IMR-90 (cell line): ENCODE measurements at regions not wholly inside any gene's neighbourhood (a gene's known extent, or its start where the extent isn't known, plus 50 kb on each side); places are given as distances from the start of the nearest gene placed in this dataset.
A peak's percentile ranks its signal among the peaks of the same experiment; 100 is the strongest.

Source experiments
- ATAC-seq: fragments of 200-7000 bp; cut with Tn5 transposase; 2 replicates; pipeline ENCODE4 v1.9.1; 2020; ENCODE audit warnings: low read depth, mild to moderate bottlenecking, moderate library complexity
- BruUV-seq: library from RNA; stranded (reverse); fragments of 400-500 nt; replicated peaks from 2 replicates; lab custom pipeline; 2021; lab: Mats Ljungman, UMichigan
- CTCF ChIA-PET: fragments of 300-600 bp; formaldehyde crosslinking; extraction: SDS; loops from one replicate; lab custom pipeline; 2021; ENCODE audit warnings: antibody characterized with exemption; lab: Yijun Ruan, JAX
- POLR2A ChIA-PET: fragments of 300-600 bp; sonication (Branson Sonifier 250); formaldehyde crosslinking; loops from one replicate; lab custom pipeline; 2022; ENCODE audit warnings: antibody characterized with exemption; ENCODE audit not compliant: unreplicated experiment; lab: Charles Lee
- DNase-seq: peaks from one replicate; pipeline ENCODE4 v3.0.0; 2013
- H2AFZ ChIP-seq: replicated peaks from 2 replicates; pipeline ENCODE3; 2013; ENCODE audit warnings: low read length, mild to moderate bottlenecking; ENCODE audit not compliant: poor library complexity
- H2AK5ac ChIP-seq: 2 replicates; pipeline ENCODE4 v1.6.1; 2013; ENCODE audit warnings: low read depth, low read length, inconsistent platforms
- H2AK9ac ChIP-seq: replicated peaks from 2 replicates; pipeline ENCODE3; 2013; ENCODE audit warnings: mild to moderate bottlenecking, low read depth, low read length, moderate library complexity; ENCODE audit not compliant: poor library complexity
- H2BK120ac ChIP-seq: 2 replicates; pipeline ENCODE4 v1.6.1; 2013; ENCODE audit warnings: low read depth, low read length, inconsistent platforms
- H2BK15ac ChIP-seq: 3 replicates; pipeline ENCODE4 v1.6.1; 2013; ENCODE audit warnings: low read depth, low read length, inconsistent platforms
- H2BK20ac ChIP-seq: 2 replicates; pipeline ENCODE4 v1.6.1; 2013; ENCODE audit warnings: low read depth, mild to moderate bottlenecking, inconsistent platforms, low read length, moderate library complexity
- H2BK5ac ChIP-seq: 2 replicates; pipeline ENCODE4 v1.6.1; 2013; ENCODE audit warnings: mild to moderate bottlenecking, low read depth, low read length, inconsistent platforms; ENCODE audit not compliant: poor library complexity, severe bottlenecking
- H3K14ac ChIP-seq: replicated peaks from 2 replicates; pipeline ENCODE4 v1.6.1; 2013; ENCODE audit warnings: low read depth, low read length, inconsistent platforms
- H3K18ac ChIP-seq: 2 replicates; pipeline ENCODE4 v1.6.1; 2013; ENCODE audit warnings: low read depth, low read length, control low read depth
- H3K23ac ChIP-seq: 2 replicates; pipeline ENCODE4 v1.6.1; 2013; ENCODE audit warnings: low read depth, low read length, inconsistent platforms
- H3K27ac ChIP-seq: 2 replicates; pipeline ENCODE4 v1.5.1; 2013; ENCODE audit warnings: mild to moderate bottlenecking, control low read depth, low read length; ENCODE audit not compliant: insufficient read depth
- H3K27me3 ChIP-seq: 2 replicates; pipeline ENCODE4 v1.6.1; 2013; ENCODE audit warnings: low read length; ENCODE audit not compliant: control insufficient read depth, insufficient read depth
- H3K36me3 ChIP-seq: 2 replicates; pipeline ENCODE4 v1.6.1; 2013; ENCODE audit warnings: low read length, mixed read lengths; ENCODE audit not compliant: control insufficient read depth, insufficient read depth
- H3K4ac ChIP-seq: 2 replicates; pipeline ENCODE4 v1.6.1; 2013; ENCODE audit warnings: low read depth, low read length, inconsistent platforms
- H3K4me1 ChIP-seq: 2 replicates; pipeline ENCODE4 v1.6.1; 2013; ENCODE audit warnings: low read length, mixed read lengths; ENCODE audit not compliant: control insufficient read depth, insufficient read depth
- H3K4me2 ChIP-seq: 2 replicates; pipeline ENCODE4 v1.6.1; 2013; ENCODE audit warnings: low read depth, mild to moderate bottlenecking, control low read depth, low read length, moderate library complexity
- H3K4me3 ChIP-seq: 2 replicates; pipeline ENCODE4 v1.5.1; 2013; ENCODE audit warnings: low read depth, mild to moderate bottlenecking, control low read depth, low read length, moderate library complexity; ENCODE audit not compliant: insufficient read depth
- H3K56ac ChIP-seq: 2 replicates; pipeline ENCODE4 v1.6.1; 2013; ENCODE audit warnings: low read length, inconsistent platforms; ENCODE audit not compliant: insufficient read depth; ENCODE audit errors: extremely low read depth
- H3K79me1 ChIP-seq, 2 experiments: 2 replicates each; pipeline ENCODE4 v1.6.1; 2013; ENCODE audit warnings: low read length in 2 of 2, inconsistent platforms in 1 of 2, low read depth in 1 of 2
- H3K9ac ChIP-seq: 2 replicates; pipeline ENCODE4 v1.6.1; 2013; ENCODE audit warnings: low read depth, low read length, control low read depth
- H3K9me1 ChIP-seq: 2 replicates; pipeline ENCODE4 v1.6.1; 2013; ENCODE audit warnings: low read length, inconsistent platforms; ENCODE audit not compliant: insufficient read depth
- H3K9me3 ChIP-seq: 2 replicates; pipeline ENCODE4 v1.6.1; 2013; ENCODE audit warnings: low read length; ENCODE audit not compliant: control insufficient read depth, insufficient read depth
- H4K20me1 ChIP-seq: 2 replicates; pipeline ENCODE4 v1.6.1; 2013; ENCODE audit warnings: low read length, inconsistent platforms; ENCODE audit not compliant: insufficient read depth
- H4K5ac ChIP-seq: 2 replicates; pipeline ENCODE4 v1.6.1; 2013; ENCODE audit warnings: mild to moderate bottlenecking, low read depth, low read length, control low read depth
- H4K8ac ChIP-seq, 2 experiments: 2 replicates each; pipeline ENCODE4 v1.6.1; 2013; ENCODE audit warnings: low read depth in 2 of 2, low read length in 2 of 2, control low read depth in 1 of 2, inconsistent platforms in 1 of 2
- H4K91ac ChIP-seq: 2 replicates; pipeline ENCODE4 v1.6.1; 2013; ENCODE audit warnings: low read depth, low read length, inconsistent platforms; ENCODE audit not compliant: insufficient read depth
- CEBPB ChIP-seq: IDR thresholded peaks from 2 replicates; pipeline ENCODE4 v1.6.1; 2012; ENCODE audit warnings: low read depth, low read length, improper control_type of control experiment
- CHD1 ChIP-seq: IDR thresholded peaks from 2 replicates; pipeline ENCODE4 v1.6.1; 2012; ENCODE audit warnings: low read depth, low read length, improper control_type of control experiment
- WGBS, 2 experiments: methylation state at CpG; one replicate each; pipeline versions ENCODE4 v1.1.5 to v1.1.7; 2013; ENCODE audit warnings: missing lambda C conversion rate in 2 of 2; ENCODE audit not compliant: insufficient read length in 1 of 2; ENCODE audit errors: extremely low coverage in 2 of 2; 5-methylcytosine and 5-hydroxymethylcytosine counted together
- dilution Hi-C: fragments of 300-500 bp; cut with HindIII; formaldehyde crosslinking; loops from one replicate; pipeline ENCODE4 v1.14.3; 2018; ENCODE audit warnings: low sequenced_read_pairs; ENCODE audit not compliant: unreplicated experiment
- in situ Hi-C: fragments of 300-500 bp; cut with MboI; formaldehyde crosslinking; loops from 3 replicates; pipeline ENCODE4 v1.14.3; 2019; ENCODE audit warnings: low sequenced_read_pairs, inconsistent platforms, mixed read lengths
- intact Hi-C: fragments of 100-400 bp; cut with micrococcal nuclease; formaldehyde crosslinking; loops from 2 replicates; pipeline ENCODE4 v1.10.0; 2022

GRCh38 chr2:205892665-205893259 lies 193.2 kb downstream of the INO80D start:
- Histone ChIP-seq H3K27ac (no peak overlapping the region), H3K79me1 (no peaks in the 10 kb centered on the region), H2BK5ac (no peak overlapping the region), H2AFZ (no peak overlapping the region), H3K23ac (no peak overlapping the region), H3K4me2 (no peak overlapping the region), H3K36me3 (no peaks in the 10 kb centered on the region), H4K8ac (no peak overlapping the region), H3K14ac (no peak overlapping the region), H3K18ac (no peak overlapping the region), H2AK9ac (no peak overlapping the region), H4K20me1 (no peaks in the 10 kb centered on the region), H3K9me1 (no peaks in the 10 kb centered on the region), H2BK20ac (no peak overlapping the region), H3K56ac (no peak overlapping the region), H3K4me1 (no peaks in the 10 kb centered on the region; the same call in 1 of the 2 replicates), H4K5ac (no peak overlapping the region), H2BK120ac (no peak overlapping the region), H2AK5ac (no peak overlapping the region), H3K9me3 (no peaks in the 10 kb centered on the region), H4K91ac (no peak overlapping the region), H3K27me3 (peaks cover 17% of the 10 kb centered on the region), H3K9ac (no peak overlapping the region), H2BK15ac (no peak overlapping the region), H3K4ac (no peak overlapping the region), H3K4me3 (no peak overlapping the region)
- CTCF ChIA-PET, result no interaction called here
- BruUV-seq, result no TSS peak
- ATAC-seq (no peak), DNase-seq (no peak)
- 0 out of 2 replicates have a peak, but pooled peaks have one; percentile 5 for TF ChIP-seq CEBPB
- TF ChIP-seq CHD1, result no peak
- in situ Hi-C loops, result no loop called here
- POLR2A ChIA-PET, result no interaction called here
- intact Hi-C loops, result no loop called here
- WGBS, 2 experiments, result 53% methylated on average over 7 of the region's 17 CpGs; no CpG with 5 or more reads in 1 of the 2 experiments
- dilution Hi-C loops, result no loop called here
